CD4-positive, alpha-beta T cell treated with Interleukin-15 for 1 hour (primary cell): ENCODE measurements at regions not wholly inside any gene's neighbourhood (a gene's known extent, or its start where the extent isn't known, plus 50 kb on each side); places are given as distances from the start of the nearest gene placed in this dataset.
"Not testable (repeated sequence)": the region's sequence is repeated elsewhere in the genome, so short reads cannot be mapped to it uniquely, and the experiment has no call there.

Experiments
- DNase-seq: peaks from one replicate; pipeline ENCODE4 v3.0.0-alpha.2; 2020

DNA sequence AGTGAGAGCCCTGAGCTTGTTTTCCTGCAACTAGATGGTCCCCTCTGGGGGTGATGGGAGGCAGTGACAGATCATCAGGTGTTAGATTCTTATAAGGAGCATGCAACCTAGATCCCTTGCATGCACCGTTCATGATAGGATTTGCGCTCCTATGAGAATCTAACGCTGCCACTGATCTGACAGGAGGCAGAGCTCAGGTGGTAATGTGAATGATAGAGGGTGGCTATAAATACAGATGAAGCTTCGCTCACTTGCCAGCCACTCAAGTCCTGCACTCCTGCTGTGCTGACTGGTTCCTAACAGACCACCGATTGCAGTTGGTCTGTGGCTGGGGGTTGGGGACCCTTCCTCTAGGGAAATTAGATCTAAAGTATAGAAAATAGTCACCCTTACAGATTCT lies 290.6 kb upstream of the ADCY2 start:
- DNase-seq: no peak

DNA sequence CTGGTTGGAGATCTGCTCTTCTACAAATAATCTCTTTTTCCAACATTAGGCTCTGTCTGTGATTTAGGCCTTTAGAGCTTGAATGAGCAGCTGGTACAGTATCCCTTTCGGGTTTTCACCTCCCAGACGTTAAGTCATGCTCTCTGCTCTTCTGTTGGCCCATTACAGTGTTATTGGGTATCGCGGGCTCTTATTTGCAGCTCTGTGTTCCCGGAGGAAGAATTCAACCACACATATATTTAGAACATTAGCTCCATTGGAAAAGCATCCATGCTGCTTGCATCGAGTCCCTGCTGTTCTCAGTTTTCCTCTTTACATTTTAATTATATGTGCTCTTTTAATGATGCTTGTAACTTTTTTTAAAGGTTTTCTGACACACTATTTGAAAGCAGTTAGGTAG lies 278.0 kb upstream of the ADCY2 start:
- DNase-seq: no peak

DNA sequence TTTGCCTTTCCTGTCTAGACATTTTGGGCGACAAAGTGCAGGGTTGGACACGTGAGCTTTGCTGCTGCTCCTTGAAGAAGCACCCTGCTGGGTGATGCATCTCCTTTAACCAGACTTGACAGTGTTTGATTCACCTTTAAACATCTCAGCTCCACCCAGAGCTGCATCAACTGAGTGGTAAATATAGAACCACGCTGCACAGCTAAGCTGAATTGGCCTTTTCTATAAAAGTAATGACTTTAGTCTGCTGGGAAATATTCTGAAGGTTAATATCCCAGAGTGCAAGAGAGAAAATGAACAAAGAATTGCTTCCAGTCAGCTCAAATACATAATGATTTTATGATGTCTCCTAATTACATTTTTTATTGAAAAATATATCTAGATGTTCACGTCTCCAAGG lies 264.3 kb upstream of the ADCY2 start:
- no peak for DNase-seq

DNA sequence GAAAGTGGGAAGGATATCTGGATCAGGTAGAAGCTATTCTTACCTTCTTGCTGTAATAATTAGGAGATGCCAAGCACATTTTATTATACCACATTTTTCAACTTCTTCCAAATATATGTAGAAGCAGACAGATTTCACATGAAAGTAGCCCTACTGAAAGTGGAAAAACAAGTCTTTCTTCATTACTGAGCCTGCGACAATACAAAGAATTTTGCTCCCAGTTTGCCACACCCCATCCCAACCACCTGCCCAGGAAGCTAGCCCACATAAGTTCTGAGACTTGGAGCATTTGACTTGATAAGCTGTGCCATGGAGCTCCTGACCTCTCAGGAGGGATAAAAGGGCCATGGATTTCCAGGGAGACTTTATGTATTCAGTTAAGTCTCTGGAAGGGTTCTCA lies 249.1 kb upstream of the ADCY2 start:
- no peak for DNase-seq

DNA sequence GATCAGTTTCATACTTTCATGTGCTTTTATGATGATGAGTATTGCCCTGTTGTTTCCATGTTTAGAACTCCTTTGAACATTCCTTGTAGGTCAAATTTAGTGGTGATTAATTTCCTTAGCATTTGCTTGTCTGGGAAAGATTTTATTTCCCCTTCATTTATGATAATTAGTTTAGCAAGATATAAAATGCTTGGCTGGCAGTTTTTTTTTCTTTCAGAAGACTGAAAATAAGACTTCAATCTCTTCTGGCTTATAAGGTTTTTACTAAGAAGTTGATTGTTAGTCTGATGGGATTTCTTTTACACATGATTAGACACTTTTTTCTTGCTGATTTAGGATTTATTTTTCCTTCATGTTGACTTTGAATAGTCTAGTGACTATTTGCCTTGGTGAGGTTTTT lies 238.9 kb upstream of the ADCY2 start:
- no peak for DNase-seq

DNA sequence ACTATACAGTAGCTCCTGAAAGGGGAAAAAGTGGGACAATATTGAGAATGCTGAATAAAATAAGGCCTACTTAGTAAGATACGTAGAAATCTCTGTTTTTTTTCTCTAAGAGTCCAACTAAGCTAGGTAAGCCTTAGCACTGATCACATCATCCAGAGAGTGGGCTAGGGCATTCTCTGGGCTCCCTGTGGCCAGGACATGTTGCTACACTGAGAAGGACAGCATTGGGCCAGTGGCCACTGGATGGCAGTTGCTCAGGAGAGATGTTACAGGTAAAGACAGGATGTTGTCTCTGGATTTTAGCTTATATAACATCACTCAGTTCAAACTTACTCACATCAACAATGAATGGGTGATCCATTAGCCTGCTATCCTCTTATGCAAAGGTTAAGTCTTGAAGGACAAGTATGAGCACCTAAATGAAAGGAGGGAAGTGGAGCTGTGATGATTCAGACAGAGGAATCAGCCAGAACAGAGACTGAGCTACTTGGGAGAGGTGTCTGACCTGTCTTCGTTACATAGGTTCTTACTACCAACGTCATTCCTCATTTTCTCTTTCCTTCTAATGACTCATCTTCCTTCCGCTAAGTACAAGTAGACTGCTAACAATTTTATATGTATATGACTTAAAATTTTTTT lies 226.6 kb upstream of the ADCY2 start:
- DNase-seq: no peak

DNA sequence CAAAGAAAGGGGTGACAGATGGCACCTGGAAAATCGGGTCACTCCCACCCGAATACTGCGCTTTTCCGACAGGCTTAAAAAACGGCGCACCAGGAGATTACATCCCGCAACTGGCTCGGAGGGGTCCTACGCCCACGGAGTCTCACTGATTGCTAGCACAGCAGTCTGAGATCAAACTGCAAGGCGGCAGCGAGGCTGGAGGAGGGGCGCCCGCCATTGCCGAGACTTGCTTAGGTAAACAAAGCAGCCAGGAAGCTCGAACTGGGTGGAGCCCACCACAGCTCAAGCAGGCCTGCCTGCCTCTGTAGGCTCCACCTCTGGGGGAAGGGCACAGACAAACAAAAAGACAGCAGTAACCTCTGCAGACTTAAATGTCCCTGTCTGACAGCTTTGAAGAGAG lies 225.2 kb upstream of the ADCY2 start:
- DNase-seq: not testable (repeated sequence)

DNA sequence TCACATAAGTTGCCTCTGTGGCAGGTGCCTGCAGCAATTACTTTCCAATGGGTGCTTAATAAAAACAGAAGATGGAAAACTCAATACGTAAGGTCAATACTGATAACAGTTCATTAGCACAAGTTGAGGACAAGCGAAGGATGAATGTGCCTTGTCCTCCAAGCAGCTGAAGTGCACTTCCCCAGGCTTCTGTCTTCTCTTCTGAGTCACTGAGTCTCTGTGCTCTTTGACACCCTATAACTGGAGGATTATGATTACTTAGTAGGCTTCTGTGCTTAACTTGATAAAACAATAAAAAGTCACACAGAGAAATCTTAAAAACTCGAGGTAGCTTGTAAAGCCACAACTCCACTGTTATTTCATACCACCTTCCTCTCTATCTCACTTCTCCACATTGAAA lies 216.6 kb upstream of the ADCY2 start:
- DNase-seq: no peak

DNA sequence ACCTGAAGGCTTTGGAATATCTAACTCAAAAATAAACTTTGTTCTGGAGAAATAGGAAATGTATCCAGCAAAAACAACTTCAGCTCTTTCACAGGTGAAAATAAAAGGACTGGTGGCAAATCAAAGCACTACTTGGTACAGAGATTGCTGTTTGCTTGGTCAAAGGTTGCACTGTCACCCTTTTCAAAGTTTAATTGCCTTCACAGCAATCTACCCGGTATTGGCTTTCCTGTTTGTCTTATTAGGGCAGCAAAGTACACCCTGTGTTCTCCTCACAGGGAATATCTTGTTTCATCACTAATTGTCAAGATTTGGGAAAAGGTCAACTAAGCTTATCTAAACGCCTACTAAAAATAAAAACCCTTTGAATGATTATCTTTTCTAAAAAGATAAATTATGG lies 214.1 kb upstream of the ADCY2 start:
- no peak for DNase-seq

DNA sequence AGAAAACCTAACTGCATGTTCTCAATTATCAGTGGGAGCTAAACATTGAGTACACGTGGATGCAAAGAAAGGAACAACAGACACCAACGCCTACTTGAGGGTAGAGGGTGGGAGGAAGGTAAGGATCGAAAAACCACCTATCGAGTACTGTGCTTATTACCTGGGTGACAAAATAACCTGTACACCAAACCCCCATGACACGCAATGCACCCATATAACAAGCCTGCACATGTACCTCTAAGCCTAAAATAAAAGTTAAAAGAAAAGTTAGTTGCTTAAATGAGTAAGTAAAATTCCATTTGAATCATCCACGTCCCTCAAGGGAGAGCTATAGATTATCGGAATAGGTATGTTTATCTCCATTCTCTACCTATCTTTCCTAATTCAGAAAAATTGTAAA lies 210.2 kb upstream of the ADCY2 start:
- DNase-seq: no peak

DNA sequence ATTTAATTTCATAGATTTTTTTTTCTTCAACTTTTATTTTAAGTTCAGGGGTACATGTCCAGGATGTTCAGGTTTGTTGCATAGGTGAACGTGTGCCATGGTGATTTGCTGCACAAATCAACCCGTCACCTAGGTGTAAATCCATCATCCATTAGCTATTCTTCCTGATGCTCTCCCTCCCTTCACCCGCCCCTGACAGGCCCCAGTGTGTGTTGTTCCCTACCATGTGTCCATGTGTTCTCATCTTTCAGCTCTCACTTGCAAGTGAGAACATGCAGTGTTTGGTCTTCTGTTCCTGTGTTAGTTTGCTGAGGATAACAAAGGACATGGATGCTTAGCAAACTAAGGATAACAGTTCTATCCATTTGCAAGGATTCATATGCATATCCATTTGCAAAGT lies 209.1 kb upstream of the ADCY2 start:
- DNase-seq: no peak

DNA sequence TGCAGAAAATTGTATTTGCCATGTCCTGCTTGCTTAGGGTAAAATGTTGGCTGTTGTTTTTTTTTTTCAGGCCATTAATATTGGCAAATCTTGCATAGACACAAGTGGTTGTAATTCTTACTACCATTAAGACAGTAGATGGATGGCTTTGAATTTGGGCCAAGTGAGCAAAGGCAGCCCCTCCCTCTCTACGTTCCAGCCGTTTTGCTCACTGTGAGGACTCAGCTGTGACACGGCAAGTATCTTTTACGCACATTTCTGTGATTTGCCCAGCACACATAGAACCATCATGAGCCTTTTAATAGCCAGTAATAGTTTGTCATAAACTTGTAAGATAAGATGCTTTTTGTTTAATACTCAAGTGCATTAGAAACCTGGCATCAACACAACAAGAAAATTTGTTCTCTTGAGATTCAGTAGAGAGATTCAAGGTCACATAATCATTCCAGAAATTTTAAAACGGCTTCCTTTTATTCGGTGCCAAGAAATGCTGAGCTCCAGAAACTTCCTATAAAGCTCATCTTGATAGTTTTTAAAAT lies 205.2 kb upstream of the ADCY2 start:
- no peak for DNase-seq

DNA sequence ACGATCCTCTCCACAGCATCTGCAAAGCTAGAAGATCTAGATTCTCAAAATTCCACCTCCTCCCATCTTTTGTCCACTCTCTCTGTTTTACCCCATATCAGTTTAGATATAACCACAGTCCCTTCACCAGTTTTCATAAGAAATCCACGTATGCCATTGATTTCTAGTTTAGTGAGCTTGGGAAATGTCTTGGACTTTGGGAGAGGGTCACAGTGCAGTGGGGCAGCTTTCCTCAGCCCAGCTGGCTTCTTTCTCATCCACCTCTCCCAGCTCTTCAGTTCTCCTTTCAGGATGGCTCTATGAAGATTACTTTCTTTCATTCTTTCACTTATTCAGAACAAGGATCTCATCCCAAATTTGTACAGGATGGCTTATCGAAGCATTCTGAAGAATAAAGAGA lies 203.9 kb upstream of the ADCY2 start:
- DNase-seq: no peak

DNA sequence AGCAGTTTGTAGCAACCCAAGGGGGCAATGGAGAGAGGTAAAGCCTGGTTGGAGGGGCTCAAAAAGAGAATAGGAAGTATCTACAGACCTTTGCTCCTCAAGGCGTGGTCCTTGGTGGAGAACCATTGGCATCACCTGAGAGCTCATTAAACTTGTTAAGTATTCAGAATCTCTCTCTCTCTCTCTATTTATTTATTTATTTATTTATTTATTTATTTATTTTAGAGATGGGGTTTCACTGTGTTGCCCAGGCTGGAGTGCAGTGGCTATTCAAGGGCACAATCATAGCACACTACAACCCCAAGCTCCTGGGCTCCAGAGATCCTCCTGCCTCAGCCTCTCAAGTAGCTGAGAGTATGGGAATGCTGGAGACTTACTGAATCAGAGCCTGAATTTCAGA lies 193.1 kb upstream of the ADCY2 start:
- no peak for DNase-seq

DNA sequence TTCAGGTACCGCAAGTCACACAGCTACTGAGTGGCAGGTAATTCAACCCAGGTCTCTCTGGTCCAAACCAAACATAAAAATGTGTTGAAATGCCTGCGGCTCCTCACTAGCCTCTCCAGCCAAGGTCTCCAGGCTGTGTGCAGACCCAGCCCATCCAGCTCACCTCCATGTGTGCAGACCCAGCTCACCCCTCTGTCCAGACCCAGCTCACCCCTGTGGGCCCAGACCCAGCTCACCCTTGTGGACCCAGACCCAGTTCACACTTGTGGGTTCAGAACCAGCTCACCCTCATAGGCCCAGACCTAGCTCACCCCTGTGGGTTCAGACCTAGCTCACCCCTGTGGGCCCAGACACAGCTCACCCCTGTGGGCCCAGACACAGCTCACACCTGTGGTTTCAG lies 188.0 kb upstream of the ADCY2 start:
- DNase-seq: no peak

DNA sequence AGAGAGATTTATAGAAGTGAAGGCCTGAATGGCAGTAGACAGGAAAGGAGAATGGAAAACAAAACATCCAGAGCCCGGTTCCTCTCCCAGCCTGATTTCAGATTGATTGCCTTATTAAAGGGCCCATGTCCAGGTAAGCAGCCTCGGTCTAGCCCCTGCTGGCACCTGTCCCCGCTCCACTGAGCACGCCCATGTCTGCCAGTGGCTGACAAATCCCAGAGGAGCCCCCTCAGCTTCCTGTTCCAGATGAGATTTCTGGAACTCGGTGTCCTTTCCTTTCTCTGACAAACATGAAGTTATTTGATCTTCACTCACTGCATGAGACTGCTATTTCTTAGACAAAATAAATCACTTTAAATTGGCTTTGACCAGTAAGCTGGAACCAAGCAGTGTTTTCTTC lies 187.0 kb upstream of the ADCY2 start:
- no peak for DNase-seq

DNA sequence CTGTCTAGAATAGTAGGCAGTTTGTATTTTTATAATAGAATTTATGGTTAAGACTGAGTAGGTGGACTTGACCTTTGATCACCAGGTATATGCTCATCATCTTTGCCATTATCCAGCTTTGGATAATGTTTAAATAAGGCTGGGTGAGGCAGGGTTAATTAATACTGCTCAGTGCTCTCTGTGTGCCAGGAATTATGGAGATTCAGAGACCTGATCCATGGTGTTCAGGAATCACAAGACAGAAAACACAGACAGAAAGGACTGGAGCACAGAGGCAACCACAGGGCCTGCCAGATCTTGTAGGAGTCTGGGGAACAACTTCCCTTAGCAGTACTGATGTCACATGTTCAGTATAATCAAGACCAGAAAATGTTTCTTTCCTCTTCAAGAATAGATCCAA lies 186.3 kb upstream of the ADCY2 start:
- DNase-seq: no peak

DNA sequence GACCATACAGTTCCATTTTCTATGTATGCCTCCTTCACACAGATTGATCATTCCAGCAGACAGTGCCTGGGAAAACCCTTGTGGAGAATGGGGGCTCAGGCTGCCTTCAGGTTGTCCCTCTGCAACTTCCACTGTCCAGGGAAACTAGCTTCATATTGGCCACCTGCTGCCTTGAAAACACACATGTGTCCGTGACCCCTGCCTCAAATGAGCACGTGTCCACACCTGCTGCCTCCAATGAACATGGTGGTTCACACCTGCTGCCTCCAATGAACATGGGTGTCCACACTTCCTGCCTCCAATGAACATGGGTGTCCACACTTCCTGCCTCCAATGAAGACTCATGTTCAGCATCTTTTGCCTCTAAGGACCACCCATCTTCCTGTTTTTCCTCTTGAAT lies 185.4 kb upstream of the ADCY2 start:
- no peak for DNase-seq

DNA sequence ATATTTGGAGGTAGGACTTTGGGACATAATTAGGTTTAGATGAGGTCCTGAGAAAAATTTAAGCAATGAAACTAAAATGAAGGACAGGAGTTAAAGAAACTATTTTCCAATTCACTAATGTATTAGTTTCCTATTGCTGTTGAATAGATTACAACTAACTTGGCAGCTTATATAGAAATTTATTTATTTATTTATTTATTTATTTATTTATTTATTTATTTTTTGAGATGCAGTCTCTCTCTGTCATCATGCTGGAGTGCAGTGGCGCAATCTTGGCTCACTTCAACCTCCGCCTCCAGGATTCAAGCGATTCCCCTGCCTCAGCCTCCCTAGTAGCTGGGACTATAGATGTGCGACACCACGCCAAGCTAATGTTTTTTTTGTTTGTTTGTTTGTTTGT lies 182.4 kb upstream of the ADCY2 start:
- DNase-seq: no peak

DNA sequence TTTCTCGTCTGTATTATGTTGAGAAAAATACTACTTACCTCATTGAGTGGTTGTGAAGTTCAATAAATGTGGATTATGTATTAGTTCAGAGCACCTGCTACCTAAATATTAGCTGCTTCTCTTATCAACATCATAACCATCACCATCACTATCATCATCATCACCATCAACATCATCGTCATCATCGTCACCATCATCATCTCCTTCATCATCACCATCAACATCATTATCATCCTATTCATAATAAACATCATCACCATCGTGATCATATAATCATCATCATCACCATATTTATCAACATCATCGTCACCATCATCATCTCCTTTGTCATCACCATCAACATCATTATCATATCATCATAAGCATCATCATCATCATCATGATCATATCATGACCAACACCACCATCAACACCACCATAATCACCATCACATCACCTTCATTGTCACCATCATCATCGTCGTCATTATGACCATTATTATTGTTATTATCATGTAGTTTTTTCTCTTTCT lies 181.0 kb upstream of the ADCY2 start:
- DNase-seq: no peak

DNA sequence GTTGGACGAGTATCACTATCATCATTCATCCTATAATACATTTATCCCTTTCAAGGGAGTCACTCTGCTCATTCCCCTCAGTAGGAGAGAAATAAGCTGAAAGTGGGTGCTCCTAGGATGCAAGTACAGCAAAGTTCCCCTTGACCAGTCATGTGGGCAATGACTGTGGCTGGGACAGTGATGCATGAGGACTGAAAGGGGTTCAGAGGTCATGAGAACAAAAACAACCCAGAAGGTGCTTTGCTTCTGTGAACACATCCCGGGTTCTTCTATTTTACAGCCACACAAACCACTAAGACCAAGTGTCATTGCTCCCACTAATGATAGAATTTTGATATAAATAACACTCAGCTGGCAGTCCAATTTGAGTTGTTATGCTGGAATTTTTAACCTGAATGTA lies 177.8 kb upstream of the ADCY2 start:
- DNase-seq: no peak

DNA sequence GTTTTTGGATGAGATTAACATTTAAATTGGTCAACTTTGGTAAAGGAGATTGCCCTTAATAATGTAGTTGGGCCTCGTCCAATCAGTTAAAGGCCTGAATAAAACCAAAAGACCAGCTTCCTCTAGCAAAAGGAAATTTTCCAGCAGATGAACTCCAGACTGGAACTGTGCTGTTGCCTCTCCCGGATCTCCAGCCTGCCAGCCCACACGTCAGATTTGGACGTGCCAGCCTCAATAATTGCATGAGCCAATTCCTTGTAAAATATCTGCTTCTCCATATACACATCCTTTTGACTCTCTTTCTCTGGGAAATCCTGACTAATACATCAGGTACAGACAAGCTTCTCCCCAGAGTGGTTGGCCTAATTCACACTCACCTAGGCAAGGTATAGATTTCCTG lies 175.8 kb upstream of the ADCY2 start:
- DNase-seq: no peak

DNA sequence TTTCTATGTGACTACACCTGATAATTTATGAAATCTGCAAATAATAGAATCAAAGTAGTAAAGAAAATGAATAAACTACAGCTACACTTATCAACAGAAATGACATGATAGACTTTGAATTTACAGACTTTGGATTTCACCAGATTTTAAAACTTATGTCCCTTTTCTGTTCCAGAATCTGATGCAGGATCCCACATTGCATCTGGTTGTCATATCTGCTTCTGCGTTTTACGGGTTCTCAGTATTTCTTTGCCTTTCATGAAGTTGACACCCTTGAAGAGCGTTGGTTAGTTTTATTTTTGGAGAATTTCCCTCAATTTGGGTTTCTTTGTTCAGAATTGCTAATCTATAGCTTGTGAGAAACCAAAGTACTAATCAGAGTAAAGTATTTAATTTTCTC lies 174.9 kb upstream of the ADCY2 start:
- no peak for DNase-seq

DNA sequence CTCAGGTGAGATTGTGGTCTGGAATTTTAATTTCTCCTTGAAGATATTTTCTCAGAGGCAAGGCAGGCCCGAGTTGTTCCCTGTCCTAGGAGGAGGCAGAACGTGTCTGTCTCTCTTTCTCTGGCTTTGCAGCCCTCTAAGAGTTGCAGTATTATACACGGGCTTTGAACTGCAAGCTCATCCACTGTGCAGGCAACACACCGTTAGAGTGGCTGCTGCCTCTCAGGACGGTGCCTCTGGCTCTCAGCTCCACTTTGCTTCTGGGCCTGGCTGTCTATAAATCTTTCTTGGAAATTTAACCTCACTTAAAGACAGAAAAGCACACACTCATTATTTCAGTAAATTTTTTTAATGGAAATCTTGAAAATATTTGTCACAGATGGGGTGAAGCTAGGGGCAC lies 170.1 kb upstream of the ADCY2 start:
- DNase-seq: no peak

DNA sequence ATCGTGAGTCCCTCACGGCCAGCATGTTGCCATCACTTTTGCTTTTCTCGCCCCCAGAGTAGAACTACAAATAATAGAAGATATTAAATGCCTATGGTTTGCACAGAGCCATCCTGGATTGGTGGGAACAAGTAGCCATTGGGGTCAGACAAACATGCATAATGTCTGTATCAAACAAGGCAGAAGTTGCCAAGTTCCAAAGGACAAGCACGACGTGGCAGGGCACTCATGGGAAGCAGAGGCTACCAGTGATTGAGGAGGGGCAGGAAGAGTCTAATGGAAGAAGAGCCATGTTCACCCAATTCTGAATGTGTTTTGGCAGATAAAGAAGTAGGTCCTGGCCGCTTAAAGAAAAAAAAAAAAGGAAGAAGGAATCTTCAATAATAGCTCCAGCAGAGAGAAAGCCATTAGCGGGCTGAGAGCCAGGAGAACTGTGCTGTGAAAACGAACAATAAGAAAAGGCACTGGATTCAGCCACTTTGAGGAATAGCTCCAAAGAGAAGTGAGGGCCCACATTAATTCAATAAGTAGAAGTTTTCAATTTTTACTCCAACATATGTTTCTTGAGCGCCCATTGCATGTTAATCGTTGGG lies 153.7 kb upstream of the ADCY2 start:
- DNase-seq: no peak
